Activated T-helper 1 cell treated with anti-CD3 and anti-CD28 coated beads, Interleukin-2, amount 50 U/mL, for 16 hours (primary cell): ENCODE measurements at regions not wholly inside any gene's neighbourhood (a gene's known extent, or its start where the extent isn't known, plus 50 kb on each side); places are given as distances from the start of the nearest gene placed in this dataset.

ENCODE experiments used
- DNase-seq, 2 donors: peaks; one replicate each; pipeline ENCODE4 v3.0.0-alpha.2; 2020; ENCODE audit warnings: low read depth in 1 of 2, low spot score in 1 of 2

DNA sequence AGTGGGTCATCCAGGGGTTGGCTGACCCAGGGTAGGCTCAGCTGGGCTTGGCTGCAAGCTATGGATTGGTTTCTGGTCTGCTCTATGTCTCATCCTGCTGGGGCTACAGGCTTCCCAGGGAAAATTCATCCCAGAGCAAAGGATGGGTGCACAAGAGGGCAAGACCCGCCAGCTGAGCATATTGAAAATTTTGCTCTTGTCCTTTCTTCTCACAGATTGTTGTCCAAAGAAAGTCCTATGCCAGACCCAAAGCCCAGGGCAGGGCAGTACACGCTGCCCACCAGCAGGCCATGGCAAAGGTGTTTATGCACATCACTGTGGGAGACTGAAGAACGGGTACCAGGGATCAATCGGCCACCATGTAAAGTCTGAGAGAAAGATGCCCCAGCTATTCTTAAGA lies 95.3 kb upstream of the PARP11 start:
- DNase-seq: no peak

DNA sequence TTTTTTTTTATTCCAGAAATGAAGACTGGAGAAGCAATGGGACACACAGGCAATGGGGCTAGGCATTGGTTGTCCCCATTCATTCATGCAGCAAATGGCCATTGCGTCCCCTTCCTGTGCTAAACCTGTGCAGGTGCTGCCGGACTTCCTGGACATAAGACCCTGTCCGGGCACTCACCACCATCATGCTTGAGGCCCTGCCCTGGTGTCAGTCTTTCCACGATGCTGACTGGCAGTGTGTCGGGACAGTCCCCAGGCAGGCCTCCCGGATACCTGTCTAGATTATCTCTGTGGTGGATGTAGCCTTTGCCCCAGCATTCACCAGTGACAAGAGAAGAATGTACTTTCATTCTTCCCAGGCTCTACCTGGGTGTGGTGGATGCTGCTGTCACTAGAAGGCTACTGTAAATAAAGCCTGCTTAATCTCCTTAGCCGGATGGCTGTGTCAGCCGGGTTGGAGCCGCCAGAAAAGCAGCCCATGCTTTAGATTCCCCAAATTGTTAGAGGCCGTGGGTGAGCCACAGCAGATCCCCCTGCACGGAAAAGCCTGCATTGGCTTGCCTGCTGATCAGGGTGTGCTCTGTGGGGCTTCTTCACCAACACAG lies 94.5 kb upstream of the PARP11 start:
- no peak for DNase-seq

DNA sequence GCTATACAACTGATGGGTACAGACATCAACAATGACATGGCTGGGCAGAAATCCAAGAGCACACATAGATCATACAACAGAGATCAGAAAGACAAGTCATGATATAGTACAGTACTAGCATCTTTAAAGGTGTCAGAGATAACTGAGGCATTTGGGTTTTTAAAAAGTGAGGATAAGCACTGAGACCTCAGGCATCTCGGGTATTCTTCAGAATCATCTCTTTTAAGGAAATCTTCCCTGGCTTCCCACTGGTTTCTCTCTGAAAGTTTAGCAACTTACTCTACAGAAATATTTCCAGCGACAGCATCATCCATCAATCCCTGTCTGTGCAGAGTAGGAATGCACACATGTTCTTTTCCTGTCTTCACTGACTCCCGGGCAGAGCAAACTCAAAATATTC lies 93.2 kb upstream of the PARP11 start:
- DNase-seq: no peak

DNA sequence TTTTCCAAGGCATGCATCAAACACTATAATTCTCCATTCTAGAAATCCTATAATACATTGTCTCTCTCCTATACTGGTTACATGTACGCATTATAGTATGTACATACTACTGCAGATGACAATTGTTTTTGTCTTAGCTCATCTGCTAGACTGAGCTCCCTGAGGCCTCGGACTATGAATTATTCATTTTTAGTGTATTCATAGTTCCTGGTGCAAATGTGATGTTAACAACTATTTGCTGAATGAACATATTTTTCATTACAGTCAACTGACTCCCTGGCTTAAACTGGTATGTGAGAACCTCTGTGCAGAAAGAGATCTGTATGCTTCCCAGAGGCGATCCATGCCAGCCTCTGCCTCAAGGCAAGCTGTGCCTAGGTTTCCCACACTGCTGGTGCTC lies 91.8 kb upstream of the PARP11 start:
- no peak for DNase-seq

DNA sequence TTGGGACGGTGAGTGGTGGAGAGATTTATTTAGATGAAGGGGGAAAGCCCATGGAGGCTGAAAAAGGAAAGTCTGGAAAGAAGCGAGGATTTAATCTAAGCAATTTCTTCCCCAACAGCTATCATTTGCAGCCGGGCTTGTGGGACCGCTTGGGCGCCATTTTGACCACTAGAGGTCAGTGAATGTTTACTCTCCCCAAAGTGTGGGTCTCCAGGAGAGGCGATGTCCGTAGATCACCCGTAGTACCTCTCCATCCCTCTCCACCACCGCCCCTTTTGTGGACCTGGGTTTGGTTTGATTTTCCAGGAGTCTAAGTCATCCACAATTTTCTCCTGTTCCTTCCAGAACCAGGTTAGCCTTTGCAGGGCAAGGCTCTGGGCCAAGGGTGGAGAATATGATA lies 91.2 kb upstream of the PARP11 start:
- no peak for DNase-seq

DNA sequence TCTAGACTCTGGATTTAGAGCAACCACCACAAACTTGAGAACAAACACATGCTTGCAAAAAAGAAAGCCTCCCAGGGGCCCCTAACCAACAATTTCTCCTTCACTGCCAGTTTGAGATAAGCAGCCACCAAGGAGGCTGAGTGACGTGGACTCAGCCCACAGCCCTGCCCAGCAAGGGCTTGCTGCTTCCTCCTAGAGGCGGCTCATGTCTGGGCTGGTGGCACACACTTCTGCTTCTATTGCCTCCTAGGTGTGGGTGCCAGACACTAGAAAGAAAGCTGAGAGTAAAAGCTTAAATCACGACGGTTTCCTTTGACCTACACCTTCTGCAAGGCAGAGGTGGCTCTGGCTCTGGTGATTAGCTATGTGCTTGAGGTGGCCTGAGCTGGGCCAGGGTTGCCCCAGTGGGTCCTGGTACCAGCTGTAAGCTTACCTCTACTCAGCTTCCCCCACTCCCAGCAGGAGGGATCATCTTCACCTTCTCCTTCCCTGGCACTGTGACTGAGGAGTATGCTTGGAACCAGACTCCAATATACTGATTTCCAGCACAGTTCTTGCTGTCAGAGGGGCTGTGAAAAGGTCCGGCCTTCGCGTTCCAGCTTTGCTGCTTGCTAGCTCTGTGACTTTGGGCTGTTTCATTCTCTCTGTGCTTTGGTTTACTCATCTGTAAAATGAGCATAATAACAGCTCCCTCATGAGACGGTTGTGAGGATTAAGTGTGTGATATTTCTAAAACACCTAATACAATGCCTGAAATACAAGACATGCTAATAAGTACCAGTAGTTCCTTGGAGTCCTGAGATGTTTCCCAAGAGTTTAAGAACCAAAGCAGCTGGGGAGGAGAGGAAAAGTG lies 89.7 kb upstream of the PARP11 start:
- peak; percentile 30 to 47 for DNase-seq

DNA sequence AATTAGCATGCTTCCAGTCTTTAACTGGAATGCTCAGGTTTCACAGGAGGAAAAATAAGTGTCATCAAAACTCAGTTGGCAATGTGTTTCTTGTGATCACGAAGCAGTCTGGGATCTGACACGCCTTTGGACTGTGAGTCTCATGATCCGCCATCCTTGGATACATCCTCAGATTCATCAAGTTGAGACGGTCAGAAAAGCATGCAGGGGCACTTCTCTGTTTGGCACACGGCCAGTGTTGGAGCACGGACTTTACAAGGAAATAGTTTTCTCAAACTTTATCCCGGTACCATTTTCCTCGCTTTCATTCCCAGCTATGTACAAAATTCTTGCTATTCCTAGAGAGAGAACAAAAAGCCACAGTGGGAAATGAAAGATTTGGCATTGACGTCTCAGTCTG lies 88.4 kb upstream of the PARP11 start:
- no peak for DNase-seq

DNA sequence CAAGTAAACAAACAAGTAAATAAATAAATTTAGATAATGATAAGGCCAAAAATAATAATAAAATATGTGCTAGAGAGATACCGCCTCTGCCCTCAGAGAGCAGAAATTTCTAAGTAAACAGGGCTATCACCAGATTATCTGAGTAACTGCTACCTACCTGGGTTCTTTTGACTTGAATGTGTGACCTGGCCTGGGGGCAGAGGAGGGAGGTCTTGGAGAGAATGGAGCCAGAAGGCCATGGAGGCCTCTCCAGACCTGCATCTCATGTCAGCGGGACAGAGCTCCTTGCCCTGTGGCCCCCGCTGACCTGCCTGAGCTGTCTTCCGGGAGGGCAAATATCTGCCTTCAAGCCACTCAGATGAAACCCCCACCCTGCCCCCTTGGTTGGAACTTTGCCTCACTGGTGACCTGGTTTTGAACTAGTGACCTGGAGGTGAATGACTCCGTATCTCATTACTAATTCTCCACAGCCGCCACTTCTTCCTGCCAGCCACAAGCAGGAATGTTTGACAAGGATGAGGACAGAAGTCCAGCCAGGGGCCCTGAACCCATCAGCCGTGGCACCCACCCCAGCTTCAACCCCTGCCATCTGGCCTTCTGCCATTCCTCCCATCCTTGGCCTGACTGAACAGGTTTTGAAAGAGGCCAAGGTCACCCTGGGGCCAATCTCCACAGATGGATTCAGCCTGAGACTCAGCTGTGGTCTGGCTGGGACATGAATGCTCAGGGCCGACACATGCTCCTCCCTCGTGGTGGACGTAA lies 86.8 kb upstream of the PARP11 start:
- no peak for DNase-seq

DNA sequence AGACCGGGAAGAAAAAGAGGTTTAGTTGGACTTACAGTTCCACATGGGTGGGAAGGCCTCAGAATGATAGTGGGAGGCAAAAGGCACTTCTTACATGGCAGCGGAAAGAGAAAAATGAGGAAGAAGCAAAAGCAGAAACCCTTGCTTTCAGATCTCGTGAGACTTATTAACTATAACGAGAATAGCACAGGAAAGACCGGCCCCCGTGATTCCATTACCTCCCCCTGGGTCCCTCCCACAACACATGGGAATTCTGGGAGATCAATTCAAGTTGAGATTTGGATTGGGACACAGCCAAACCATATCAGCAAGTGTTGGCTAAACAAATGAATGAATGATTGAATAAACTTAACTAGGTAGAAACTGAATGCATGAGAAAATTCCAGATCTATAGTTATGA lies 85.3 kb upstream of the PARP11 start:
- no peak for DNase-seq

DNA sequence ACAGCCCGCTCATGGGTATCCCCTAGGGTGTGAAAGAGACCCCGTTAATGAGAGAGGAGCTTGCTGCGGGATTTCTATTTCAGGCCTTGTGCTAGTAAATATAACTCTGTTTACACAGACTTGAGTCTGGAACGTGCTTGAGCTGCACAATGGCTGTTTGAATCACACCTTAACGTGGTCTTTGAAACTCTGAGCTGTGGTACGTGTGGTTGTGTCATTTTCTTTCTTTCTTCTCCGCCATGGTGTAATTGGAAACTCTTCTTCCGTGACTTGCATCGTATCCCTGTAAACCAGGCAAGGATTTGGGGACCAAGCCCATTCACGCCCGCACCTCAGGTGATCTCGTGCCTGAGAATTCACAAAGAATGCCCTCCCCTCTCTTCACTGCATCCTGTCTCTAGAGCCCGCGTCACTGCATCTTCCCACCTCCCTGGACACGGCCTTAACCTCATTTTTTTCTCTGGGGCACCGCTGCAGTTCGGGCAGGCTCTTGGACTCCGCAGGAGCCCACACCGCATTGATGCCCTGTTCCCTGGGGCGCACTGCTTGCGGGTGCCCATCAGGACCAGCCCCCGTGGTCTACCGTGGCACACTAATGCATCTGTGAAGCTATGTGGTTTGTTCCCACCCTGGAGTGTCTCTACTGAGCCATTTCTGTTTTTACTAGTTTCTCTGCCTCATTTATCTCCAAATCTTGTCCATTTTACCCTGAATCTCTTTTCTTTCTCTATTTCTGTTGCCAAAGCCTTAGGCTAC lies 78.4 kb upstream of the PARP11 start:
- DNase-seq: no peak

DNA sequence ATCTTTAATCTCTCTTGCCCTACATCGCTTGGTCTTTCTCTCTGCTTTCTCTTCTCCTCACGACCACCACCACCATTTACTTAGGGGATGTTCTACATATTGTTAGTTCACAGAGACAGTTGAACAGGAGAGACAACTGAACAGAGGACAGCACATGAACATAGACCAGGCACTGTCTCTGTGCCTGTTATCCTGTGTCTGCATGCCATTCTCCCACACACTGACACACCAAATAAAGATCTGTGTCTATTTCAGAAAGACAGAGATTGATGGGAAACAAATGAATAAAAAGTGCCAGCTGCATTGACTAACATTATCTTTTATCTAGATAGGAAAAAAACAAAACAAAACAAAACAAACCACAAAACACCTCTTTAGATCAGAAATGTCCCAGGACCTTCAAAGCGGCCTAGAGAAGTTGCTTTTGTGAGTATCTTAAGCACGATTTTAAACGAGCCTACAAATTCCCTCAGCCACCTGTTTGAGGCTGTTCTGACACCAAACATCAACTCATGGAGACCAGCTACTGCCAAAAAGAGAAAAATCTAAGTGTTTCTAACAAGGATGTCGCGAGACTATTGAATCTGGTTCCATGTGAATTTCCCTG lies 77.6 kb upstream of the PARP11 start:
- no peak for DNase-seq

DNA sequence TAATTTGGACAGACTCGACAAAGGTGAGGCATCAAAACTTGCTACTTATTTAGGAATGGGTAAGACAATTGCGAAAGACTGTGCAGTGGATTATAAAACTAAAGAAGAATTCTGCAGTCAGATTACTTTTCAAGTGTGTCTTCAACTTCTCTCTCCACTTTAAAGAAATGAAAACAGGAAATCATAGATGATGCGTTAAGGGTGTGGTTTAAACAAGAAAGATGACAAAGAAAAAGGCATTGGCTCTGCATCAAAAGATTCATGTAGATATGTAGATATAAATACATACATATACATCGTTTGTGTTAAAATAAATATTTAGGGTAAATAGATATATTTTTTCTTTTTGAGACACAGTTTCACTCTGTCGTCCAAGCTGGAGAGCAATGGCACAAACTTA lies 74.6 kb upstream of the PARP11 start:
- DNase-seq: no peak

DNA sequence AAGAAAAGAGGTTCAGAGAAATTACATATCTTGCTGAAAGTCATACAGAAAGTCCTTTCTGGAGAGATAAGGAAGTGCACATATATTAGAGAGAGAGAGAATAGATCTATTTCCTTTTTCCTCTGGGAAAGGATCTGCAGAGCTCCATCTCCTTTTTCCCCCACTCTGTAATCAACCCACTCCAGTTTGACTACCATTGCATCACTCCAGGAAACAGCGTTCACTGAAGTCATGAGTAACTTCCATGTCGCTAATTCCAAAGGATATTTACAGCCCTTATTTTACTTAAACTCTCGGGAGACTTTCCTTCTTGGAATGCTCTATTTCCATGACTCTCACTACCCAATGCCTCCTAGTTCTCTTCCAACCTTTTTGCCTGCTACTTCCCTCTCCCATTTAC lies 72.5 kb upstream of the PARP11 start:
- DNase-seq: no peak

DNA sequence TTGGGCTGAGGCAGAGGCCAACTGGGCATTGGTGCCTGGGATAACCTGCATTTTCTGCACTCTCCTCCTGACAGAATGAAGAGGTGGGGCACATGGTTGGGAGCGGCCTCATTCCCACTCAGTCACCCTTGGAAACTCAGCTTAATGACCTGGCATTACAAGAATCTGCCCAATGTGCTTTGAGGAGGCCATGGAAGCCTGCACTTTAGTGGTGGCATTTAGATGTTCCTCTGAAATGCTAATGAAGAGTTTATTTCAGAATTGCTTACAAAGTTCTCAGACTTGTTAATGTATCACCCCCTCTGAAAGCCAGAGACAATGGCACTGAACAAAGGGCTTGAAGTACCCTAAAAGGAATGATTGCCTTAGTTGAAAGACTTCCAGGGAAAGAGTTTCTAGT lies 71.4 kb upstream of the PARP11 start:
- no peak for DNase-seq

DNA sequence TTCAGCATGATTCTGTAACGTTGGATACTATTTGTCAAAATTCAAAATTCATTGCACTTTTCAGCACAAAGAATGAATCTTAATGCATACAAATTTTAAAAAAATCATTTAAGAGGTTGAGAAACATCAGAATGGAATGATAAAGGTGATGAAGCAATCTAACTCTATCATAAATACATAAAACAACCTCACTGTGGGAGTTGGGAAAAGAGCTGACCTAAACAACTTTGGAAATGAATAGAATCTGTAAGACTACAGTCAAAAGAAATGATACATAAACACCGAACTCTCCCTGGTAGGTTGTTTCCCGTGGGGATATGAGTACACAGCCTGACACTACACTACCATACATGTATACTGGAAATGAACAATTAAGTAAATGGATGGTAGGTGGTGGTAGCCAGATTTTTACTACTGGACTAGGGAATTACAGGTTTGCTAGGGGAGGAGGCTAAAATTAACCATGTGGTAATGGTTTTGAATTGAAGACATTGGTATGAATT lies 64.9 kb upstream of the PARP11 start:
- DNase-seq: no peak

DNA sequence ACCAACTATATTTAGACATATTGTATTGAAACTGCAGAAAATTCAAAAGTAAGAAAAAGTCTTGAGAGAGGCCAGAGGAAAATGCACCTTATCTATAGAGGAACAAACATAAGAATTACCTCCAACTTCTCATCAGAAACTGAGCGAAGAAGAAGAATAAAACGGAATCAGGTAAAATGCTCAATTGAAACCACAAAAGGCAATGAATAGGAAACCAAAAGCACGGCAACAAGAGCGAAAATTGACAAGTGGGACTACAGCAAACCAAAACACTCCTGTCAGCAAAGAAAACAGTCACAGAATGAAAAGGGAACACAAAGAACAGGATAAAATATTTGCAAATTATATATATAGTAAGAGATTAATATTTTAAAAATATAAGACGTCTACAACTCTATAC lies 61.9 kb upstream of the PARP11 start:
- no peak for DNase-seq

DNA sequence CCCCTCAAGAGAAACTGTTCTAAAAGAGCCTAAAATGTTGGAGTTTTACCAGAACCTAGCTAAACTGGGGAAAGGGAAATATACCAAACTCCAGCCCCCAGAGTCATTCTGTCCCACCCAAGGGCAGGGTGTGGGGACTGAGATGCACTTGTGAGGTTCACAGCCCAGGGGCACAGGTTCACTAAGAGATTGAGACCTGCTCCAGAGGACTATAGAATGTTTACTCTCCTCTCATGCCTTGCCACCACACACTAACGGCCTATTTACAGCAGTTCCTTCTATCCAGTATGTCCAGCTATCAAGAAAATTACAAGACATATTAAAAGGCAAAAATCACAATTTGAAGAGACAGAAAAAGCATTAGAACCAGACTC lies 60.6 kb upstream of the PARP11 start:
- no peak for DNase-seq

DNA sequence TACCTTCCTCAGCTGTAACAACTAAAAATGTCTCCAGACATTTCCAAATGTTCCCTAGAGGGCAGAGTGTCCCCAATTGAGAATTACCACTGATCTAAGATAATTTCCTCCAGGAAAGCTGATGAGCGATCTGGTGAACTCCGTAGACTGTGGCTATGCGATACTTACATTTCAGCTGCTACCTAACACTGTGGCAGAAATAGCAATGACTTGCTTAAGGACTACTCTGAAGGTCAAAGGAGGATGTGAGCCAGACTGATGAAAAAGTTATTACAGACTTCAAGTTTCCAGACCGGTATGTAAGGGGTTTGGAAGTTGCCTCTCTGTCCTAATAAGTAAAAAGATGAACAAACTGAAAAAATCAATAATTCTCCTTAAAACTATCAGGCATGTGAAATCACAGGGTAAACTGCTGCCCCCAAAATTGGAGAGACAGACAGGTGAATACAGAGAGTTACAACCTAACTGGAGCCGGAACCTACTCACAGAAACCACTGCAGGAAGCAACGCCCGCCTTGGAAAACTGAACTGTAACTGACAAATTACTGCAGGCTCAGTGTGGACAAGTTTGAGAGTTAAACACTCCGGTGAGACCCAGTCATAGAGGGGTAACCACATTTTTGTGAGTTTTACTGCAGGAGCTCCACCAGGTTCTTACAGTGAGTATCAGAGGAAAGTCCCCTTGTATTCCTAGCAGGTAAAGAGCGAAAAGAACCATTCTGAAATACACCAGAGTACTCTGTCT lies 60.0 kb upstream of the PARP11 start:
- no peak for DNase-seq

DNA sequence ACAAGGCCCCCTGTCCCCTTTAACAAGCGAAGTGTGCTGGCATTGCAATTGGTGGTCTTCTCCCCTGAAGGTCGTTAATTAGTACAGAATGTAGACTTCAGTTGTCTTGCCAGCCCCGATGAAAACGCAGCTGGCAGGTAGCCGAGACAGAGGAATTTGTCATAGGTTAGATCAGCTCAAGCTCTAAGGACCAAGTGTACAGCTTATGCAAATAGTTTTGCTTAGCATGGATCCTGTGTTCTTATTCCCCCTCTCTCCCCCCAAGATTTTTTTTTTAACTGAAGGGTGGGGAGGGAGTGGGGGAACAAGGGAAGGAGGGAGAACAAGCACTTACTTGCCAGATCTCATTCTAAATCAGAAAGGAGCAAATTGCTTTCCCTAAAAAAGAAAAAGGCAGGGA lies 58.6 kb upstream of the PARP11 start:
- DNase-seq: no peak

DNA sequence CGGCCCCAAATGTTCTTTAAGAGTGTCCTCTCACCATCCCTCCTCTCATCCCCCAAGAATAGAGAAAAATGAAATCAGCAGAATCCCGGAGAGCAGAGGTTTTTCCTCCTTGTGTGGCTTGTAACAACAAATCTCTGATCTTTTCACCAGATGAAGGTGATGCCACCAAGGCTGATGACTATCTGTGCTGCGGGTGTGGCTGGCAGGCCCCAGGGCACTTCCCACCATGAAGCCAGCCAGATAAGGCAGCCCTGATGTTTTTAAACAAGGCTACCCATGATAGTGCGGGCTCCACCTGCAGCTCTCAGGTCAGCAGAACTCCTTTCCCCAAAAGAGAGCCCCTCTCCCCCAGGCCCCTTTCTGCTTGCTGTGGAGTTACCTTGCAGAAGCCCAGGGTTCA lies 58.0 kb upstream of the PARP11 start:
- no peak for DNase-seq
